Transverse colon (tissue), 4 donors: ENCODE measurements at regions not wholly inside any gene's neighbourhood (a gene's known extent, or its start where the extent isn't known, plus 50 kb on each side); places are given as distances from the start of the nearest gene placed in this dataset.

Experiments
- DNase-seq: peaks from one replicate; pipeline ENCODE4 v3.0.0-alpha.2; 2019
- H3K27ac ChIP-seq, 4 donors: fragments of 200-600 bp; sonication (generic); 2 replicates each; pipeline ENCODE4 v1.5.1; 2016 to 2018; ENCODE audit warnings: inconsistent platforms in 4 of 4
- H3K27me3 ChIP-seq: fragments of 200-600 bp; sonication (generic); 2 replicates; pipeline ENCODE4 v1.5.1; 2017; ENCODE audit warnings: inconsistent platforms
- H3K36me3 ChIP-seq, 4 donors: fragments of 200-600 bp; sonication (generic); 2 replicates each; pipeline ENCODE4 v1.5.1; 2017 to 2019; ENCODE audit warnings: inconsistent platforms in 4 of 4
- H3K4me1 ChIP-seq, 4 donors: fragments of 200-600 bp; sonication (generic); 2 replicates each; pipeline ENCODE4 v1.5.1; 2017 to 2020; ENCODE audit warnings: inconsistent platforms in 4 of 4
- H3K4me3 ChIP-seq, 4 donors: fragments of 200-600 bp; sonication (generic); 1 replicate in 1 of 4; 2 replicates in 3 of 4; pipeline versions ENCODE4 v1.5.1 to v1.6.1; 2017 to 2019; ENCODE audit warnings: inconsistent platforms in 4 of 4
- H3K9me3 ChIP-seq, 2 donors: fragments of 200-600 bp; sonication (generic); 2 replicates each; pipeline ENCODE4 v1.5.1; 2017 to 2019; ENCODE audit warnings: inconsistent platforms in 2 of 2
- EP300 ChIP-seq: sonication (generic); formaldehyde crosslinking; IDR thresholded peaks from one replicate; pipeline ENCODE4 v1.6.1; 2017; ENCODE audit warnings: antibody characterized with exemption, low read depth
- POLR2A ChIP-seq: fragments of 450-650 bp; IDR thresholded peaks from one replicate; pipeline ENCODE4 v1.6.1; 2016; ENCODE audit warnings: antibody characterized with exemption, mild to moderate bottlenecking, moderate library complexity
- POLR2AphosphoS5 ChIP-seq, 3 donors: sonication (generic); formaldehyde crosslinking; IDR thresholded peaks; one replicate each; pipeline ENCODE4 v1.6.1; 2016; ENCODE audit warnings: antibody characterized with exemption in 3 of 3
- WGBS, 2 donors: methylation state at CpG; one replicate each; pipeline ENCODE4 v1.1.5; 2018; ENCODE audit warnings: low coverage in 1 of 2; 5-methylcytosine and 5-hydroxymethylcytosine counted together
- in situ Hi-C, 4 donors: fragments of 200-750 bp; cut with MboI; loops; one replicate each; pipeline versions ENCODE4 v1.15.0 to v1.15.1; 2017; ENCODE audit warnings: low sequenced_read_pairs in 3 of 4, low pct_ligation_motif_present in 1 of 4, low pct_unique_long_range_greater_than_20kb in 1 of 4
- intact Hi-C: fragments of 100-400 bp; cut with DNase I; formaldehyde crosslinking; loops from one replicate; pipeline ENCODE4 v1.15.1; 2023; ENCODE audit warnings: low total_unique reads
- TF ChIP-seq, protein P1 (sequence below), 5 experiments: fragments of 200-600 bp in 3 of 5; fragments of 450-650 bp in 2 of 5; sonication (generic) in 3 of 5; IDR thresholded peaks; 1 replicate in 2 of 5; 2 replicates in 3 of 5; pipeline ENCODE4 v1.5.1; 2016 to 2017; ENCODE audit warnings: antibody characterized with exemption in 5 of 5, inconsistent platforms in 3 of 5, mild to moderate bottlenecking in 2 of 5, moderate library complexity in 1 of 5

DNA sequence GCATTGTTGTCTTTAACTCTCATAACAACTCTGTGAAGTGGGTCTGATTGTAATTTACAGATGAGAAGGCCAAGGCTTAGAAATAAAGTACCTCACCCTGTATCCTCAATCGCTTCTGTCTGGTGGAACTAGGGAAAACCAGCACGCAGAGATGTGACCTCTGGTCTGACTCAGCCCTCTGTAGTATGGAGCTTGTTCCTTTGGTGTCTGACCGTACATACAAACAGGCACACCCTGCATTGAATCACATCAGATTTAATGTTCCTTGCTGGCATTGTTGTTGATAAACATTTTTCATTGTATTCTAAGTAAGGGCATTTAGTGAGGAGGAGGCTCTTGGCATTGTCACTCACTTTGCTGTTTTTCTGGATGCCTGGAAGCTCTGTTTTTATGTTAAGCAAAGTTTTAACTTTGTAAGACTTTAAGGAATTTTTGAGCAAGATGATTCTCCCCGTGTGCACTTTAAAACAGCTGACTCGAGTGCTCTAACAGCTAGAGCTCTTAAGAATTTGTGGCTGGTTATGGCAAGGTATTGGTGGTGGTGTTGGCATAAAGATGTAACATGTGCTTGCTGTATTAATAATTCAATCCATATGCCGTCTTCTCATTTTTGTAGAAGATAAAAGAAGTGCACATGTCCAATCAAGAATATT lies 89.0 kb upstream of the SPATA13 start:
- TF ChIP-seq POLR2A (no peak), POLR2AphosphoS5 (IDR thresholded peaks at IDR 0.05) (no peak), EP300 (no peak)
- TF ChIP-seq, protein P1, sequence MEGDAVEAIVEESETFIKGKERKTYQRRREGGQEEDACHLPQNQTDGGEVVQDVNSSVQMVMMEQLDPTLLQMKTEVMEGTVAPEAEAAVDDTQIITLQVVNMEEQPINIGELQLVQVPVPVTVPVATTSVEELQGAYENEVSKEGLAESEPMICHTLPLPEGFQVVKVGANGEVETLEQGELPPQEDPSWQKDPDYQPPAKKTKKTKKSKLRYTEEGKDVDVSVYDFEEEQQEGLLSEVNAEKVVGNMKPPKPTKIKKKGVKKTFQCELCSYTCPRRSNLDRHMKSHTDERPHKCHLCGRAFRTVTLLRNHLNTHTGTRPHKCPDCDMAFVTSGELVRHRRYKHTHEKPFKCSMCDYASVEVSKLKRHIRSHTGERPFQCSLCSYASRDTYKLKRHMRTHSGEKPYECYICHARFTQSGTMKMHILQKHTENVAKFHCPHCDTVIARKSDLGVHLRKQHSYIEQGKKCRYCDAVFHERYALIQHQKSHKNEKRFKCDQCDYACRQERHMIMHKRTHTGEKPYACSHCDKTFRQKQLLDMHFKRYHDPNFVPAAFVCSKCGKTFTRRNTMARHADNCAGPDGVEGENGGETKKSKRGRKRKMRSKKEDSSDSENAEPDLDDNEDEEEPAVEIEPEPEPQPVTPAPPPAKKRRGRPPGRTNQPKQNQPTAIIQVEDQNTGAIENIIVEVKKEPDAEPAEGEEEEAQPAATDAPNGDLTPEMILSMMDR (IDR thresholded peaks at IDR 0.05): no peak
- H3K9me3 ChIP-seq: no peaks in the 10 kb centered on the region
- DNase-seq: no peak
- WGBS, 2 donors: 65 to 67% methylated on average over 6 of the region's 6 CpGs
- intact Hi-C loops (no loop called here), in situ Hi-C loops (no loop called here)
- peaks cover 11 to 22% (median 14%) of the 10 kb centered on the region in 4 donors for H3K4me1 ChIP-seq
- H3K27ac ChIP-seq: no peak overlapping the region
- H3K36me3 ChIP-seq: no peaks in the 10 kb centered on the region
- H3K4me3 ChIP-seq: no peak overlapping the region
- H3K27me3 ChIP-seq: no peaks in the 10 kb centered on the region

DNA sequence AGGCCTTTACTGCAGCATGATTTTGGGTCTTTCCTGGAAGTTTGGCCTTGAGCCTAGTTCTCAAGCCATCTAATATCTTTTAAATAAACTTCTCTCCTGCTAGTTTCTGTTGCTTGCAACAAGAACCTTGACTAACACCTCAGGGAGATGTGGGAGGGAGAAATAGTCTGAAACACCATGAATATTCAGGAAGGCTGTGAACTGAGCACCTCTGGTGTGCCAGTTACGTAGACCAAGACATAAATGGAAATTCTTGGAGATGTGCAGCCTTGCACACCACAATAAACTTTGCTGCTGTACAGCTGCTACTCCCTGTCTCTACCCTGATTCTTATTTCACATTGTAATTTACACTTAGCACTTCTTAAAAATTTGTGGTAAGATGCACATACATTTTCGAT lies 86.9 kb upstream of the SPATA13 start:
- Histone ChIP-seq H3K4me3 (no peak overlapping the region), H3K9me3 (no peaks in the 10 kb centered on the region), H3K4me1 (peaks cover 11 to 24% (median 15%) of the 10 kb centered on the region in 4 donors), H3K27ac (no peak overlapping the region), H3K36me3 (no peaks in the 10 kb centered on the region), H3K27me3 (no peaks in the 10 kb centered on the region)
- TF ChIP-seq, protein P1 (IDR thresholded peaks at IDR 0.05): no peak
- TF ChIP-seq EP300 (no peak), POLR2AphosphoS5 (IDR thresholded peaks at IDR 0.05) (no peak), POLR2A (no peak)
- intact Hi-C loops (no loop called here), in situ Hi-C loops (no loop called here)
- WGBS, 2 donors: 85 to 88% methylated on average over 2 of the region's 2 CpGs
- no peak for DNase-seq

DNA sequence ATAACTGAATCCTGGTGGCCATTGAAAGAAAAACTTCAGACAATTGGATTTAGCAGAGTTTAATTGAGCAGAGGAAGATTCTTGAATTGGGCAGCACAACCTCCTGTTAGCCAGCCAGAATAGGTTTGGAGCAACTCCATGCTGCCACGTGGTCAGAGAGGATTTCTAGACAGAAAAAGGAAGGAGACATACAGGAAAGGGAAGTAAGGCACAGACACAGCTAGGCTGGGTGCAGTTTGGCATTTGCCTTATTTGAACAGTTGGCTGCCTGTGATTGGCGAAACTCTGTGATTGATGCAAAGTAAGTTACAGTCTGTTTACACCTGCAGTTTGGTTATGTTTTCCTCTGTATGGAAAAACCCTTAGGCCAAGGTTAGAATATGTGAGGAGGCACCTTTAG lies 85.8 kb upstream of the SPATA13 start:
- 31 to 60% methylated on average over 2 of the region's 2 CpGs for WGBS, 2 donors
- intact Hi-C loops: no loop called here

DNA sequence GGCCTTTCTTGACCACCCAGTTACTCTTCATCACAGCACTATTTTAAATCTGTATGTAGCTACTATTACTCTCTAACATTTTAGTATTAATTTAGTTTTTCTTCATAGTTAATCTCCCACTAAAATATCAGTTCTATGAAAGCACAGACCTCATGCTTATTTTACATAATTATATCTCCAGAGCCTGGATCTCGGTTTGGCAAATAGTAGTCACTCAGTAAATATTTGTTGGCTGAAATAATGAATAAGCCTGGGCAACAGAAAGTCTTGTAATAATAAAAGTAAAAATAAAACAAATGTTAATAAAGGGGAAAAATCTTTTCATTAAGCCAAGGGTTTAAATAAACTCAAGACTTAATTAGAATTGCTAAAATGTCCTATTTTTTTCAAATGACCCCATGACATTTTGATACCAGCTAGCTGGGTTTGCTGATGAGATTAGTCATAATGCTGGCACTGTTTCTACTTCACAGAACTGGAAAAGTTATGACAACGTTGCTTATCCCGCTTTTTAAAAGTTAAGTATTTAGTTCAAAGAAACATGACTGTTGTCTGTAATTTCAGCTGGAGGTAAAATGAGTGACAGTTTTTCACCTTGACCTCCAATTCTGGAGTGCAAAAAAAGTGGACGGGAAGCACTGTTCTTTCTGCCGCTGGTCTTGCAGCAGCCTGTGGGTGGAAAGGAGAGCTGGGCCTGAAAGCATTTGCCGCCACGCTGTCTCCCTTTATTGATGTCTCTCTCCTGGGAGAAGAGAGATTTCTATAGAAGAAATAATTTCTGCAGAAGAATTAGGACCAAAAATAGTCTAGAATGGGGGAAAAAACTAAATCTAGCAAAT lies 85.2 kb upstream of the SPATA13 start:
- no peaks in the 10 kb centered on the region for H3K9me3 ChIP-seq
- peaks cover 11 to 24% (median 15%) of the 10 kb centered on the region in 4 donors for H3K4me1 ChIP-seq
- WGBS, 2 donors: 50 to 55% methylated on average over 7 of the region's 7 CpGs
- H3K36me3 ChIP-seq: no peaks in the 10 kb centered on the region
- peak overlapping the region; percentile 46 to 59 (median 50) for H3K27ac ChIP-seq
- no peak for TF ChIP-seq POLR2AphosphoS5 (IDR thresholded peaks at IDR 0.05)
- TF ChIP-seq, protein P1 (IDR thresholded peaks at IDR 0.05): no peak
- no peak for TF ChIP-seq EP300
- no peak for TF ChIP-seq POLR2A
- intact Hi-C loops: no loop called here
- no peak for DNase-seq
- no peak overlapping the region for H3K4me3 ChIP-seq
- H3K27me3 ChIP-seq: no peaks in the 10 kb centered on the region
- in situ Hi-C loops: no loop called here

More for the DNA sequence above, 85.8 kb upstream of the SPATA13 start:
- H3K27ac ChIP-seq: peak overlapping the region in 3 of 4 donors; percentile 4 to 49 (median 8)
- peaks cover 11 to 24% (median 15%) of the 10 kb centered on the region in 4 donors for H3K4me1 ChIP-seq
- no peaks in the 10 kb centered on the region for H3K36me3 ChIP-seq
- TF ChIP-seq EP300 (no peak), POLR2A (no peak), POLR2AphosphoS5 (IDR thresholded peaks at IDR 0.05) (no peak)
- TF ChIP-seq, protein P1 (IDR thresholded peaks at IDR 0.05): no peak
- in situ Hi-C loops: no loop called here
- no peak overlapping the region for H3K4me3 ChIP-seq
- DNase-seq: no peak
- H3K27me3 ChIP-seq: no peaks in the 10 kb centered on the region
- H3K9me3 ChIP-seq: no peaks in the 10 kb centered on the region
